ENCODE measurements at regions not wholly inside any gene's neighbourhood (a gene's known extent, or its start where the extent isn't known, plus 50 kb on each side); places are given as distances from the start of the nearest gene placed in this dataset.

DNA sequence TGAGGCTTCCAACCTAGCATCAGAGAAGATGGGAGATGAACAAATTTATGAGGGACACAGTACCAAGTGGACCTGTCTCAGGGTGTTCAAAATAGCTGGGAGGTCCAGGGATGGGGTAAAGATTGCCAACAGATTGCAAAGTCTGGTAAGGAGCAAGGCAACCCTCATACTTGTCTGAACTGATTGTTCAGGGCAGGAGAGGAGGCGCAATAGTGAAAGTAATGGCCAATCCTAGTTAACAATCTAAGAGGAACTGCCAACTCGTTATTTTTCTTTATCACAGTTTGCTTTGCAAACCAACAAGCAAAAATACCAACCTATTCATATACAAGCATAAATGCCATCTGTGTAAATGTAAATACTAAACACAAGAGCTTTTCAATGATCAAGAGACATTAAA is 78.4 kb upstream of the S1PR1 start:
- Histone ChIP-seq H2AFZ (ENCODE audit: low read length) (no peak overlapping the region), H3K27ac (ENCODE audit: low read length) (no peak overlapping the region), H3K4me2 (ENCODE audit: low read depth, low read length) (no peak overlapping the region), H3K4me3 (ENCODE audit: low read length) (no peak overlapping the region), H3F3A (ENCODE audit: insufficient read depth, low read length) (no peaks in the 10 kb centered on the region), H3K9me2 (replicated peaks; ENCODE audit: insufficient read depth, low read length) (no peaks in the 10 kb centered on the region), H3K9ac (ENCODE audit: low read length) (no peak overlapping the region), H3K79me2 (ENCODE audit: low read length) (no peaks in the 10 kb centered on the region), H3K4me1 (ENCODE audit: low read length) (no peaks in the 10 kb centered on the region), H3K36me3 (replicated peaks; ENCODE audit: insufficient read depth, low read length) (no peaks in the 10 kb centered on the region), H3K9me3 (replicated peaks; ENCODE audit: insufficient read depth, low read length) (no peaks in the 10 kb centered on the region), H4K20me1 (ENCODE audit: insufficient read depth, low read length) (no peaks in the 10 kb centered on the region), H3K27me3 (replicated peaks; ENCODE audit: insufficient read depth, low read length) (no peaks in the 10 kb centered on the region)
- TF ChIP-seq EZH2 (optimal IDR thresholded peaks at IDR 0.05; ENCODE audit: low read depth, low read length) (no peak), EZH2phosphoT487 (IDR thresholded peaks at IDR 0.05; ENCODE audit: low read length) (no peak)
- TF ChIP-seq, protein P1, sequence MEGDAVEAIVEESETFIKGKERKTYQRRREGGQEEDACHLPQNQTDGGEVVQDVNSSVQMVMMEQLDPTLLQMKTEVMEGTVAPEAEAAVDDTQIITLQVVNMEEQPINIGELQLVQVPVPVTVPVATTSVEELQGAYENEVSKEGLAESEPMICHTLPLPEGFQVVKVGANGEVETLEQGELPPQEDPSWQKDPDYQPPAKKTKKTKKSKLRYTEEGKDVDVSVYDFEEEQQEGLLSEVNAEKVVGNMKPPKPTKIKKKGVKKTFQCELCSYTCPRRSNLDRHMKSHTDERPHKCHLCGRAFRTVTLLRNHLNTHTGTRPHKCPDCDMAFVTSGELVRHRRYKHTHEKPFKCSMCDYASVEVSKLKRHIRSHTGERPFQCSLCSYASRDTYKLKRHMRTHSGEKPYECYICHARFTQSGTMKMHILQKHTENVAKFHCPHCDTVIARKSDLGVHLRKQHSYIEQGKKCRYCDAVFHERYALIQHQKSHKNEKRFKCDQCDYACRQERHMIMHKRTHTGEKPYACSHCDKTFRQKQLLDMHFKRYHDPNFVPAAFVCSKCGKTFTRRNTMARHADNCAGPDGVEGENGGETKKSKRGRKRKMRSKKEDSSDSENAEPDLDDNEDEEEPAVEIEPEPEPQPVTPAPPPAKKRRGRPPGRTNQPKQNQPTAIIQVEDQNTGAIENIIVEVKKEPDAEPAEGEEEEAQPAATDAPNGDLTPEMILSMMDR (IDR thresholded peaks at IDR 0.05; ENCODE audit: low read length): no peak
- no peak for DNase-seq

DNA sequence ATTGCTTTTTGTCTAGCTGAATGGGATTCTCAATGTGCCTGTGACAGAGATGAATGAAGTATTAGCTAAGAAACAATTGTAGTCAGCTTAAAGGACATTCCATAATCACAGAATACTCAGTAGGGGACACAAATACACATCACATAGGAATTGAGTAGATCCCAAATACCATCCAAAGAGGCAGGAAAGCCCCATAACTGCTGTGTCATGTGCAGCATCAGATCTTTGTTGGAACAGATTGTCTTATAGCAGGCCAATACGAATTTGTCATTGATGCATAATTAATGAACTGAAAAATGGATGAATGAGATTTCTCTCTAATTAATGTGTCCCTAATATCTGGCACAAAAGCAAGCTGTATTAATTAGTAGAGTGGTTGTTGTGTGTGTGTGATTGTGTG is 82.3 kb upstream of the S1PR1 start:
- H3K9me2 ChIP-seq (replicated peaks; ENCODE audit: insufficient read depth, low read length): no peaks in the 10 kb centered on the region
- H3K4me1 ChIP-seq (ENCODE audit: low read length): no peaks in the 10 kb centered on the region
- H3K27ac ChIP-seq (ENCODE audit: low read length): no peak overlapping the region
- no peaks in the 10 kb centered on the region for H3K9me3 ChIP-seq (replicated peaks; ENCODE audit: insufficient read depth, low read length)
- no peak overlapping the region for H3K4me2 ChIP-seq (ENCODE audit: low read depth, low read length)
- no peaks in the 10 kb centered on the region for H3K36me3 ChIP-seq (replicated peaks; ENCODE audit: insufficient read depth, low read length)
- no peak overlapping the region for H3K9ac ChIP-seq (ENCODE audit: low read length)
- no peaks in the 10 kb centered on the region for H3K27me3 ChIP-seq (replicated peaks; ENCODE audit: insufficient read depth, low read length)
- H3F3A ChIP-seq (ENCODE audit: insufficient read depth, low read length): no peaks in the 10 kb centered on the region
- H4K20me1 ChIP-seq (ENCODE audit: insufficient read depth, low read length): no peaks in the 10 kb centered on the region
- no peak for DNase-seq
- no peaks in the 10 kb centered on the region for H3K79me2 ChIP-seq (ENCODE audit: low read length)
- TF ChIP-seq EZH2phosphoT487 (IDR thresholded peaks at IDR 0.05; ENCODE audit: low read length): no peak
- TF ChIP-seq EZH2 (optimal IDR thresholded peaks at IDR 0.05; ENCODE audit: low read depth, low read length): no peak
- TF ChIP-seq, protein P1 (IDR thresholded peaks at IDR 0.05; ENCODE audit: low read length): no peak
- no peak overlapping the region for H2AFZ ChIP-seq (ENCODE audit: low read length)
- no peak overlapping the region for H3K4me3 ChIP-seq (ENCODE audit: low read length)

DNA sequence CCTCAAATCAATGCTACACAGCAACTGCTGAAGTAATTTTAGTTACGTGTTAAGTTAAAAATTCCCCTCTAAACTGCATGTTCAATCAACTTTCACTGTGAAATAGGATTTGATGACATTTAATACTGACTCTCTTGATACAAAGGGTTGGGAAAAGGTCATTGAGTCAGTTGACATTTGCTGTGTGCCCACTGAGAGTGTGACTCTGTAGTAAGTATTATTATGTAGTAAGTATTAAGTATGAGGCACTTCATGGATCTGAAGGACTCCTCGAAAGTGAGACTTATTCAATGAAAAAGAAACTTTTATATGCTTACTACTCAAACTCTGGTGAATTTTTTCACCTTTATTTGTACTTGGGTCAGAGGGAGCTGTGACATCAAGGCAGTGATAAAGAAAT is 83.1 kb upstream of the S1PR1 start:
- Histone ChIP-seq H3K4me3 (ENCODE audit: low read length) (no peak overlapping the region), H4K20me1 (ENCODE audit: insufficient read depth, low read length) (no peaks in the 10 kb centered on the region), H3K9me3 (replicated peaks; ENCODE audit: insufficient read depth, low read length) (no peaks in the 10 kb centered on the region), H3F3A (ENCODE audit: insufficient read depth, low read length) (no peaks in the 10 kb centered on the region), H3K27ac (ENCODE audit: low read length) (no peak overlapping the region), H3K36me3 (replicated peaks; ENCODE audit: insufficient read depth, low read length) (no peaks in the 10 kb centered on the region), H3K79me2 (ENCODE audit: low read length) (no peaks in the 10 kb centered on the region), H3K9me2 (replicated peaks; ENCODE audit: insufficient read depth, low read length) (no peaks in the 10 kb centered on the region), H3K4me1 (ENCODE audit: low read length) (no peaks in the 10 kb centered on the region), H2AFZ (ENCODE audit: low read length) (no peak overlapping the region), H3K27me3 (replicated peaks; ENCODE audit: insufficient read depth, low read length) (no peaks in the 10 kb centered on the region), H3K4me2 (ENCODE audit: low read depth, low read length) (no peak overlapping the region), H3K9ac (ENCODE audit: low read length) (no peak overlapping the region)
- DNase-seq: no peak
- no peak for TF ChIP-seq EZH2phosphoT487 (IDR thresholded peaks at IDR 0.05; ENCODE audit: low read length)
- no peak for TF ChIP-seq EZH2 (optimal IDR thresholded peaks at IDR 0.05; ENCODE audit: low read depth, low read length)
- TF ChIP-seq, protein P1 (IDR thresholded peaks at IDR 0.05; ENCODE audit: low read length): no peak

Data from MM.1S (cell line).